KMS-11 (cell line): ENCODE measurements at regions not wholly inside any gene's neighbourhood (a gene's known extent, or its start where the extent isn't known, plus 50 kb on each side); places are given as distances from the start of the nearest gene placed in this dataset.

Source experiments
- H2AFZ ChIP-seq: fragments of 200-600 bp; sonication (generic); 2 replicates; pipeline ENCODE4 v1.6.1; 2016; ENCODE audit warnings: antibody characterized with exemption, mixed run types, low read depth
- H3K27ac ChIP-seq: fragments of 200-600 bp; sonication (generic); 2 replicates; pipeline ENCODE4 v1.6.1; 2016; ENCODE audit warnings: mild to moderate bottlenecking, mixed run types
- H3K27me3 ChIP-seq: fragments of 200-600 bp; sonication (generic); 2 replicates; pipeline ENCODE4 v1.6.1; 2017; ENCODE audit warnings: mild to moderate bottlenecking, low read depth, mixed run types, moderate library complexity; ENCODE audit not compliant: insufficient read depth
- H3K36me3 ChIP-seq: fragments of 200-600 bp; sonication (generic); 2 replicates; pipeline ENCODE4 v1.6.1; 2017; ENCODE audit warnings: mild to moderate bottlenecking, mixed run types; ENCODE audit not compliant: insufficient read depth
- H3K4me1 ChIP-seq: fragments of 200-600 bp; sonication (generic); 2 replicates; pipeline ENCODE4 v1.6.1; 2016; ENCODE audit warnings: mild to moderate bottlenecking, low read depth, mixed run types; ENCODE audit not compliant: poor library complexity, severe bottlenecking
- H3K4me2 ChIP-seq: fragments of 200-600 bp; sonication (generic); 2 replicates; pipeline ENCODE4 v1.7.0; 2016; ENCODE audit warnings: mild to moderate bottlenecking, mixed run types
- H3K4me3 ChIP-seq: fragments of 200-600 bp; sonication (generic); IDR thresholded peaks from 2 replicates; pipeline ENCODE4 v1.6.1; 2017; ENCODE audit warnings: low read depth, low read length, mixed read lengths; ENCODE audit not compliant: insufficient read depth
- H3K79me2 ChIP-seq: fragments of 200-600 bp; sonication (generic); 2 replicates; pipeline ENCODE4 v1.6.1; 2016; ENCODE audit warnings: low read depth, mixed run types; ENCODE audit not compliant: insufficient read depth
- H3K9ac ChIP-seq: fragments of 200-600 bp; sonication (generic); 2 replicates; pipeline ENCODE4 v1.6.1; 2016; ENCODE audit warnings: mild to moderate bottlenecking, mixed run types
- H4K20me1 ChIP-seq: fragments of 200-600 bp; sonication (generic); 2 replicates; pipeline ENCODE4 v1.6.1; 2016; ENCODE audit warnings: mild to moderate bottlenecking, mixed run types; ENCODE audit not compliant: insufficient read depth
- CTCF ChIP-seq: fragments of 200-600 bp; sonication (generic); conservative IDR thresholded peaks from 2 replicates; pipeline ENCODE4 v1.6.1; 2017; ENCODE audit warnings: low read depth, mild to moderate bottlenecking, antibody characterized with exemption, low read length, moderate library complexity, mixed read lengths

- Histone ChIP-seq H3K27me3 (no peaks in the 10 kb centered on the region), H3K27ac (no peak overlapping the region), H3K79me2 (no peaks in the 10 kb centered on the region), H4K20me1 (no peaks in the 10 kb centered on the region), H3K4me3 (no peak overlapping the region), H2AFZ (no peak overlapping the region), H3K4me2 (no peak overlapping the region), H3K4me1 (no peaks in the 10 kb centered on the region), H3K9ac (no peak overlapping the region), H3K36me3 (no peaks in the 10 kb centered on the region)
- no peak for TF ChIP-seq CTCF
Measured at GRCh38 chr11:116171271-116172140, 601.3 kb downstream of the BUD13 start.

GRCh38 chr11:116170526-116171120 is 602.2 kb downstream of the BUD13 start:
- Histone ChIP-seq H3K4me1 (no peaks in the 10 kb centered on the region), H3K27me3 (no peaks in the 10 kb centered on the region), H3K4me3 (no peak overlapping the region), H3K4me2 (no peak overlapping the region), H4K20me1 (no peaks in the 10 kb centered on the region), H3K9ac (no peak overlapping the region), H2AFZ (no peak overlapping the region), H3K79me2 (no peaks in the 10 kb centered on the region), H3K27ac (no peak overlapping the region), H3K36me3 (no peaks in the 10 kb centered on the region)
- no peak for TF ChIP-seq CTCF

- no peak overlapping the region for H3K9ac ChIP-seq
Measured at GRCh38 chr11:116169776-116170175, 603.0 kb downstream of the BUD13 start.

GRCh38 chr11:116168459-116168787 is 604.4 kb downstream of the BUD13 start:
- no peaks in the 10 kb centered on the region for H3K4me1 ChIP-seq
- H3K4me2 ChIP-seq: no peak overlapping the region
- H2AFZ ChIP-seq: no peak overlapping the region
- no peaks in the 10 kb centered on the region for H3K79me2 ChIP-seq
- no peak overlapping the region for H3K4me3 ChIP-seq
- no peaks in the 10 kb centered on the region for H3K36me3 ChIP-seq
- no peaks in the 10 kb centered on the region for H3K27me3 ChIP-seq
- no peak overlapping the region for H3K9ac ChIP-seq
- no peak for TF ChIP-seq CTCF
- H3K27ac ChIP-seq: no peak overlapping the region
- H4K20me1 ChIP-seq: no peaks in the 10 kb centered on the region

More at GRCh38 chr11:116169776-116170175, 603.0 kb downstream of the BUD13 start:
- Histone ChIP-seq H3K4me2 (no peak overlapping the region), H3K79me2 (no peaks in the 10 kb centered on the region), H2AFZ (no peak overlapping the region), H3K4me3 (no peak overlapping the region), H3K36me3 (no peaks in the 10 kb centered on the region), H4K20me1 (no peaks in the 10 kb centered on the region), H3K27me3 (no peaks in the 10 kb centered on the region), H3K27ac (no peak overlapping the region), H3K4me1 (no peaks in the 10 kb centered on the region)
- no peak for TF ChIP-seq CTCF
